Stimulated activated CD4-positive, alpha-beta T cell treated with anti-CD3 and anti-CD28 coated beads, Interleukin-12 subunit alpha, Interleukin-12 subunit beta, amount 100 ng/mL, for 4 hours (primary cell): ENCODE measurements at regions not wholly inside any gene's neighbourhood (a gene's known extent, or its start where the extent isn't known, plus 50 kb on each side); places are given as distances from the start of the nearest gene placed in this dataset.

Experiments
- DNase-seq: peaks from one replicate; pipeline ENCODE4 v3.0.0-alpha.2; 2020

- DNase-seq: no peak
Observed at GRCh38 chr12:31866523-31866922, 92.7 kb upstream of the RESF1 start.

- no peak for DNase-seq
Observed at GRCh38 chr12:31865023-31865422, 94.2 kb upstream of the RESF1 start.

GRCh38 chr12:31861360-31861759 is 97.9 kb upstream of the RESF1 start:
- DNase-seq: no peak

GRCh38 chr12:31860401-31860800 is 98.8 kb upstream of the RESF1 start:
- no peak for DNase-seq

- DNase-seq: no peak
Observed at GRCh38 chr12:31859232-31859977, 99.8 kb upstream of the RESF1 start.

DNA sequence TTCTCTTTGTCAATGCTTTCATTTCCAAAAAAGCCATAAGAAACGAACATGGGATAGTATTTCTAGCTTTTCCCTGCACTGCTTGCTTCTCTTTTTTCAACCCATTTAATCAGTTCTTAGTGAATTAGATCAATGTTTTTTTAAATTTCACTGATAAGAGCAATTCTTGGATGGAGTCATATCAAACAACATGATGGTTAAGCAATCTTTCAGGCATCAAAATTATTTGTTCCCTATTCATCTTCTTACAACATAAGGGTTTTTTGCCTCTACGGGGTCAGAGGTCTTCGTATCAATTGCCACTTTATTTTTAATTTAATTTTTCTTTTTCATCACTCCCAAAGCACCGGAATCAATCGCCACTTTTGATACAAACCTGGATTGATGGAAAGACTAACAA is 103.8 kb upstream of the RESF1 start:
- DNase-seq: no peak

- DNase-seq: no peak
Observed at GRCh38 chr12:31853977-31854376, 105.2 kb upstream of the RESF1 start.

DNA sequence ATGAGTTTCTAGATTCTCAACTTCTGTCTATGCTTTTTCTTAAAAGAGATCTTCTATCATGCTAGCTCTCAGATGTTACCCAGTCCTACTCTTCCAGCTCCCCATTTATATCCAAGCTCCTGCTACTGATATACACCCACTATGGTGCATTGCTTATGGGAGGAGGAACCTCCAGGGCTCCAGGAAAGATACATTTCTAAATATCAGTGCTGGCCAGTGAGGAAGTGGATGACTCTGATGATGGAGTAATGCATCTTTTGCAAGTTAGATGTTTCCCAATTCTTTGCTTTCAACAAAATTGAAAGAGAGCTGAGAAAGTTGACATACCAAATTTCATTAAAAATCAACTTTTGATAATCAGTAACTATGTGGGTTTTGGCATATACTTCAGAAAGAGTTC is 105.7 kb upstream of the RESF1 start:
- DNase-seq: no peak

- DNase-seq: no peak
Observed at GRCh38 chr12:31850268-31850667, 108.9 kb upstream of the RESF1 start.

- DNase-seq: no peak
Observed at GRCh38 chr12:31849090-31849687, 110.0 kb upstream of the RESF1 start.

- DNase-seq: no peak
Observed at GRCh38 chr12:31846405-31846804, 112.8 kb upstream of the RESF1 start.

DNA sequence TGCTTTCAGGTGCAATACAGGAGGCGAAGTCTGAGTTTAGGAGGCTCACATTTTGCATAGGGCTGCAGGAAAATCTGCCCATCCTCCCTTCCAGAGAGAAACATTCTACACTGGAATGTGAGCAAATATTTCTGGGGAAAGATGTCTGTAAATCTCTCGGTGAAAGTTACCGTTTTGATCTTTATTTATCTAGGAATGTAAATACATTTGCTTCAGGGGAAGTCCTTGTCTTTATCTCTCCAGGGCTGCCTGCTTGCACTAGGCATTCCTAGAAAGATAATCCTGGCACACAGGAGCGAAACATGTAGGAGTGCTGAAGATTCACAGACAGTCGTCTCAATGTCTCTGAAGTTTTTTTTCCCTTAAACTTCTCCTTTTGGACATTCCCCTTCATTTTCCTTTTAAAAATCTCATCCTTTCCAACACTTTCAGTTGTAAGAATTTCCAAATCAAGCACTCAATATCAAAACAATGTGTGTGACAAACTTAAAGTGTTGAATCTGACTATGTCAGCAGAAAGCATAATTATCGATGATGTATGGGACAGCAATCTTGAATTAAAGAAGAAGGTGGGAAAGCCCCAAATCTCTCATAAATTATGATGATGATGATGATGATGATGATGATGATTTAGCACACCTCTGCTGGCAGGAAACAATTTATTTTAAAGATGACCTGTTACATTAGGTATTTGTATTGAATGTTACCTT is 113.4 kb upstream of the RESF1 start:
- no peak for DNase-seq

DNA sequence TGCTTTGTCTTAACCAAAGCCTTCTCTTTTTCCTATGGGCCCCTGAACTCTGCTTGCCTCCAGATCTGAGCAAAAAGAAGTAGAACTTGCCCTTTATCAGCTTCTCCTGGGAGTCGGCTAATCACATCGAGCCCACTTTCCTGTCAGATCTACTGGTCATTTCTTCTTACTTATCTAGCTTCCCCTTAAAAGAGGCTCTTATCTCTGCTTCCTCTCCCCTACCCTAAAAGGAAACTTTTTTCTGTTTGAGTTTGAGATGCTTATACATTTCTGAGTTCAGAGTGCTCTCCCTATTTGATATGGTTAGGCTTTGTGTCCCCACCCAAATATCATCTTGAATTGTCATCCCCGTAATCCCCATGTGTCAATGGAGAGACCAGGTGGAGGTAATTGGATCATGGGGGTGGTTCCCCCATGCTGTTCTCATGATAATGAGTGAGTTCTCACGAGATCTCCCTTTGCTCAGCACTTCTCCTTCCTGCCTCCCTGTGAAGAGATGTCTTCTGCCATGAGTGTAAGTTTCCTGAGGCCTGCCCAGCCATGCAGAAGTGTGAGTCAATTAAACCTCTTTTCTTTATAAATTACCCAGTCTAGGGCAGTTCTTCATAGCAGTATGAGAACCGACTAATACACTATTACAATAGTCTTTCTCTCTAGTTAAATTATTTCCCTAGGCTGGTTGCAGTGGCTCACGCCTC is 114.7 kb upstream of the AMN1 start:
- no peak for DNase-seq

GRCh38 chr12:31837913-31838312 is 109.1 kb upstream of the AMN1 start:
- DNase-seq: no peak

- DNase-seq: no peak
Observed at GRCh38 chr12:31835276-31835882, 106.6 kb upstream of the AMN1 start.

DNA sequence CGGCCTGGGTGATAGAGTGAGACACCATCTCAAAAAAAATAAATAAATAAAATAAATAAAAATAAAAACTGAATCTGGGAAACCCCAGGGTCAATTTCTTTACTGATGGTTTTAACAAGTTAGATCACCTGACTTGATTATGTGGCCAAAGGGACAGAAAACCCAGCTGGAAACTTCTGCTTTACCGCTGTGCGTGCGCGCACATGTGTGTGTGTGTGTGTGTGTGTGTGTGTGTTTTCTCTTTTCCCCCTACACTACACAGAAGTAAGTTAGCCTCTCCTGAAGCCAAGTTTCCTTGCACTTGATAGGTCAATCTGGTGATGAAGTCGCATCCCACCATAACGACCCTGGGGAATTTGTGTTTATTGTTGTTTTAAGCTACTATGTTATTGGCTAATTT is 105.3 kb upstream of the AMN1 start:
- DNase-seq: no peak

DNA sequence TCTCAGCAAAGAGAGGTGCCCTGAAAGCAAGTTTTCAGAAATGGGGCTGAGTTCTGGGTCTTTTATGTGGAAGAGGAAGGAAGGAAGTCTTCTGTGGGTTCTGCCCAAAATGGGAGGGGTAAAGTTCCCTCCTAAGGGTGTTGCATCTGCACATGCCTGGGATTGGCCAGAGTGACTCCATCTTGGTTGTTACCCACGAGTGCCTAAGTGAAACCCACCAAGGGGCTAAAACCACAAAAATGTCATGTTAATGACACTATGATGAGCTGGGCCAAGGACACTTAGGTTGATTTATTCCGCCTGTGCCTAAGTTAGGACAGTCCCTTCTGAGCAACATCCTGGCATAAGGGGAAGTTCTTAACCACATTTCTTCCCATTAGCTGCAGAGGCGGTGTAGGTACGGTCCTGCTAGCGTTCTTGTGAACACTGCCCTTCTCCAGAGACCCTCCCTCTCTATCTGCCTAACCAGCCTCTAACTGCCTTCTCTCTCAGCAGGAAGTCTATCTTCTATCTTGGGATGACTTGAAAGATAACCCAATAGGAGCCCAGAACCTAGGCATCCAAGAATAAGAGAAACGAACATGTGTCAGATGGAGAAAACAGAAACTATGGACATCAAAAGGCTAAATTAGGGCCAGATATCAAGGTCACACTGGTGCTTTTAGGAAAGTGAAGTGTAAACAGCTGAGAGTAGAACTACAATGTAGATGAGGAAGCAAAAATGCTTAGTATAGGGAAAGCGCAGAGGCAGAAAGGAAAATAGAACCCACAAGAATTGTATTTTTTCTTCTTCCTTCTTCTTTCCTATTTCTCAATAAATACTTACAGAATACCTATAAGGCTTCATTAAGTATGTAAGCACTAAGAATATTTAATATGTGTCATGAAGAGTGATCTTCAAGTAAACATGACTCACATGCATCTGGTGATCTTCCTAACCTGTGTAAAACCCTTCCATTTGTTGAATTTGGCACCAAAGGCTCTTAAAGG is 104.2 kb upstream of the AMN1 start:
- DNase-seq: no peak

DNA sequence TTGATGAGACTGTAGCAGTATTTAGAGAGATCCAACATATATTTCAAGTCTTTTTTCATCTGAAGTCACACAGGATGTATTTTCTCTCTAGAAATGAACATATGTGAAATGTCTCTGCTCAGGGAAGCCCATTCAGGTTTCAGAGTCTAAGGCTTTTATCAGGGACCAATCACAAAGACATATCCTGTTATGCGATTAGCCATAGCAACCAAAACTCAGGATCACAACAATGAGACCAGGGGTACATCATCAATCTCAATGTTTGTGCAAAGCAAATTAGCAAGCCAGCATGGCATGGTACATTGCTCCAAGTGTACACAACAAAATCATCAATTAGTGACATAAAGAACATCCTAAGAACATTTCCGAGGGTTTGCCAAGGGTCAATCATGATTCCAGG is 99.2 kb upstream of the AMN1 start:
- DNase-seq: no peak

- no peak for DNase-seq
Observed at GRCh38 chr12:31822761-31823160, 93.9 kb upstream of the AMN1 start.

DNA sequence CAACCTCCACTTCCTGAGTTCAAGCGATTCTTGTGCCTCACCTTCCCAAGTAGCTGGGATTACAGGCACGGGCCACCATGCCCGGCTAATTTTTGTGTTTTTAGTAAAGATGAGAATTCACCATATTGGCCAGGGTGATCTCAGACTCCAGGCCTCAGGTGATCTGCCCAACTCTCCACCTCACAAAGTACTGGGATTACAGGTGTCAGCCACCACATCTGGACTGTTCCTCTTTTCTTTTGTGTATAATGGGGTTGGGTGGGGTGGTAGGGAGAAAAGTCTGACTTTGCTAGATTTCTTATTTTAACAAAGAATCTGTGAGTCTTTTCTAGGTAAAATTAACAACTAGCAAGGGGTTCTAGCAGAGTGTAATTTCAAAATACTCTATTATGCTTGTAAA is 92.7 kb upstream of the AMN1 start:
- no peak for DNase-seq

GRCh38 chr12:31820832-31821231 is 92.0 kb upstream of the AMN1 start:
- no peak for DNase-seq

DNA sequence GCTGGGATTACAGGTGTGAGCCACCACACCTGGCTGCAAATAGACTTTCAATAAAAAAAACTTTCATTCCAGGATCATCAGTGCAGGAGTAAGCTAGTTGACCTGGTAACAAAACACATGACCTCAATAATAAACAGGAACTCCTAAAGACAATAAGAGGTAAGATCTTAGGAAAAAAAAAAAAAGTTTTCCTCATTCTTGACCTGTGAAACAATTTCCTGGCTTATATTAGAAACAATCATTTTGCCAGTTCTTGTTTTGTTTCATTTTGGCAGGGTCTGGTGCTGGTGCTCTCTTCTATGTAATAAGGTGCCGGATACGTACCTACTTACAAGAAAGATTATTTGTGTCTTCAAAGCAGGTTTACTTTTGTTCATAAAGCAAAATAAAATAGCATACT is 90.6 kb upstream of the AMN1 start:
- no peak for DNase-seq
